22Rv1 (cell line): ENCODE measurements at regions not wholly inside any gene's neighbourhood (a gene's known extent, or its start where the extent isn't known, plus 50 kb on each side); places are given as distances from the start of the nearest gene placed in this dataset.

Experiments
- H3K27ac ChIP-seq: fragments of 450-650 bp; 2 replicates; pipeline ENCODE4 v1.5.1; 2017
- ZFX ChIP-seq: fragments of 450-650 bp; IDR thresholded peaks from 2 replicates; pipeline ENCODE4 v1.6.1; 2017; ENCODE audit warnings: antibody characterized with exemption, borderline replicate concordance
- TF ChIP-seq, protein P1 (sequence below): fragments of 450-650 bp; IDR thresholded peaks from 2 replicates; pipeline ENCODE4 v1.5.1; 2017; ENCODE audit warnings: mild to moderate bottlenecking

DNA sequence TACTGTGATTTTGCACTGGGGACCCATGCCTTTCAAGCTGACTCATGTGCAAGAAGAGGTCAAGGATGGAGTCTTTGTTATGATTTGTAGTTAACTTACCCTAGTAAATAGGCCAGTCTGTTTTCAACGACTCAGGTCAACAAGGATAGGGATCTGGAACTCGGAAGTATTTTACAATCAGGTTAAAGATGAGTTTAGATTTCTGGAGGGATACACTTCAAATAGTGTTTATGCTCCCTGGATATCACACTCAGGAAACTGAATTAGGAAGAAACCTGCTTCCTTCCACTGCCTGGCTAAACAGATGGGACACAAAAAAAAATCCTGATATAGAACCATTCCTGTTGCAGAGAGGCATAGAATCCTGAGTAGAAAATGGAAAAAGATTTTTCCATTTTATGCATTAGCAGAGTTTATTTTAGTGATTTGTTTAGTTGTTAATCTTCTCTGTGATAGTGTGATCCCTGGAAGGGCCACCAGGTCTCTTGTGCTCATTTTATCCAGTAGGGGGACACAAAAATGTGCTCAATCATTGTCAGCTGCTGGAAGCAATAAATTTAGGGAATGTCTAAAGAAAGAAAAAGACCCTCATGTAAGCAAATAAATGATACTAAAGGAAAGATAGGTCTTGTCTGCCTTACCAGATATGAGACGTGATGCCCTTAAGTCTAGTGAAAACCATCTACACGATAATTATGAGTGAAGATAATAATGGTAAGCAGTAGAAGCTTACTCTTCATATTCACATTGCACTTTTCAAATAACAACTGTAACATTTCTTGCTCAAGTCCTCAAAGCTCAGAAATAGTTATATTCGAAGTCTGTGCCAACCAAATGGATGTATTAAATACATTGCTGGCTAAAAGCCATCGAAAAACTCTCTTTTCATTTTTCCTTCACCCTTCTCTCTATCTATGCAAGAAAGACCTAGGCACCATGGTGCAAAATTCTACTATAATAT lies 452.1 kb upstream of the KCNMB2 start:
- TF ChIP-seq, protein P1, sequence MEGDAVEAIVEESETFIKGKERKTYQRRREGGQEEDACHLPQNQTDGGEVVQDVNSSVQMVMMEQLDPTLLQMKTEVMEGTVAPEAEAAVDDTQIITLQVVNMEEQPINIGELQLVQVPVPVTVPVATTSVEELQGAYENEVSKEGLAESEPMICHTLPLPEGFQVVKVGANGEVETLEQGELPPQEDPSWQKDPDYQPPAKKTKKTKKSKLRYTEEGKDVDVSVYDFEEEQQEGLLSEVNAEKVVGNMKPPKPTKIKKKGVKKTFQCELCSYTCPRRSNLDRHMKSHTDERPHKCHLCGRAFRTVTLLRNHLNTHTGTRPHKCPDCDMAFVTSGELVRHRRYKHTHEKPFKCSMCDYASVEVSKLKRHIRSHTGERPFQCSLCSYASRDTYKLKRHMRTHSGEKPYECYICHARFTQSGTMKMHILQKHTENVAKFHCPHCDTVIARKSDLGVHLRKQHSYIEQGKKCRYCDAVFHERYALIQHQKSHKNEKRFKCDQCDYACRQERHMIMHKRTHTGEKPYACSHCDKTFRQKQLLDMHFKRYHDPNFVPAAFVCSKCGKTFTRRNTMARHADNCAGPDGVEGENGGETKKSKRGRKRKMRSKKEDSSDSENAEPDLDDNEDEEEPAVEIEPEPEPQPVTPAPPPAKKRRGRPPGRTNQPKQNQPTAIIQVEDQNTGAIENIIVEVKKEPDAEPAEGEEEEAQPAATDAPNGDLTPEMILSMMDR, result peak; percentile 52
- no peak for TF ChIP-seq ZFX
- H3K27ac ChIP-seq, result peak overlapping the region; percentile 95

DNA sequence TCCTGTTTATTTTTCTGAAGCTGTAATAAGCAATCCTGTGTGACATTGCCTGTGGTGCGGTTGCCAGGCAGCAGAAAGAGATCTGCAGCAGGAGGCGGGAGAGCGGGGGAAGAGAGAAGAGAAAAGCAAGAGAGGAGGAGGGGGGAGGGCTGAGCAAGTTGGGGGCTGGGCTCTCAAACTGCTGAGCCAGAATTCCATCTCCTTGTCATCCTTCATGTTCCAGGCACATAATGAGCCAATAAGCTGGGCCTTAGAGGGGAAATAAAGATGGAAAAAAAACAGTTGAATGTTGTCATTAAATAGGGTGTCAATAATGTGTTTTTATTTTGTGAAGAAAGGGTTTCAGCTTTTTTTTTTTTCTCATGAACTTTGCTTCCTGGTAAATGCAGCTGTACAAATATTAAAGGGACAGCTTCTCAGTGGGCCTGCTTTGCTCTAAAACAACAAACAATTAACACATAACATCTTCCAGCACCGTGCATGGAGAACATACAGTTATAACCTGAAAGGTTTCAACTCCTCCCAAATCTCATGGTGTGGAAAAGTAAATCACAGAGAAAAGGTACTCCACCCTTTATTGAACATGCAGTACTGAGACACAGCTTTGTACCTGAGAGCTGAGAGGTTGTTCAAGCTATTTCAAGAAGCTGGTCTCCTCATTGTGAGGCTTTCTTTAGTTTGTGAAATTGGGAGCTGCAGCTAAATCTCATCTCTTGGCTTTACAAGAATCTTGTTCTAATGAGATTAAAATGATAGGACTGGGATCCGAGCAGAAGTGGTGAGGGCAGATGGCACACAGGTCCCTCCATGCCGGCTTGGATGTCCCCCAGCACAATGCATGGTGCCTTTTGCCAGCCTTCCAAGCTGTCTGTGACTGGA lies 451.1 kb upstream of the KCNMB2 start:
- peak overlapping the region; percentile 95 for H3K27ac ChIP-seq

DNA sequence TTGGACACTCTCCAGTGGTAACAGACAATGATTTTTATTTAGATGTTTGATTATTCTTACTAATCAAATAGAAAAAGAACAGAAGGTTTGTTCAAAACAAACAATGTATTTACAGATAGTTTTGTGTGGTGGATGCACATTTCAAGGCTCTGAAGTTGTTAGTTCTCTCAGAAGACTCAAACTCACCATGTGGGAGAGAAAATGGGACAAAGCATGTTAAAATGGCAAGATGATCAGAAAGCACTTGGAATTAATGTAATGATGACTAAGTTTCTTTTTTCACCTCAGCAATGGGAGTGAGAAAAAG lies 450.5 kb upstream of the KCNMB2 start:
- peak overlapping the region; percentile 95 for H3K27ac ChIP-seq
- TF ChIP-seq, protein P1, result no peak
- no peak for TF ChIP-seq ZFX

More for the DNA sequence above, 451.1 kb upstream of the KCNMB2 start:
- TF ChIP-seq, protein P1, result no peak

GRCh38 chr3:178086144-178086825 lies 450.0 kb upstream of the KCNMB2 start:
- peak overlapping the region; percentile 95 for H3K27ac ChIP-seq
- TF ChIP-seq ZFX, result no peak
- TF ChIP-seq, protein P1, result no peak

DNA sequence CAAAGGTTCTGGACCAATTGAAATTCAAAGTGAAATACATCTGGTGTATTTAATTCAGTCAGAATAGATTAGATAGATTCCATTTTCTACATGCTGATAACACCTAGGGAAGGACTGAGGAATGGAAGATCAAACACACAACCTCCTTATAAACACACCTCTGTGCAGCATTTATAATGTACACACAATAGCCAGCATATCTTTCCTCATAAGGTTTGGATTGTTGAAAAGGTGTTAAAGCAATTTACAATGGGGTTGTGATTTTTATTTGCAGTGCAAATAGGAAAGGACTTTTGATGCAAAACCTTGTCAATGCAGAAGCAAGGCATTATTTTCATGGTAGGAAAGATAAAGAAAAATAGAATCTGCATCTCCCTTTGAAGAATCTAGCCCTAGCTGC lies 448.9 kb upstream of the KCNMB2 start:
- H3K27ac ChIP-seq, result peak overlapping the region; percentile 95

GRCh38 chr3:178088963-178089362 lies 447.3 kb upstream of the KCNMB2 start:
- no peak for TF ChIP-seq ZFX
- TF ChIP-seq, protein P1, result no peak
- no peak overlapping the region for H3K27ac ChIP-seq

More for the DNA sequence above, 448.9 kb upstream of the KCNMB2 start:
- TF ChIP-seq, protein P1, result no peak
- no peak for TF ChIP-seq ZFX
